Parathyroid adenoma (tissue), 2 donors: ENCODE measurements at regions not wholly inside any gene's neighbourhood (a gene's known extent, or its start where the extent isn't known, plus 50 kb on each side); places are given as distances from the start of the nearest gene placed in this dataset.

ENCODE experiments used
- H2AFZ ChIP-seq: fragments of 300-600 bp; sonication (generic); one replicate; pipeline ENCODE4 v1.7.0; 2017; ENCODE audit warnings: antibody characterized with exemption, mild to moderate bottlenecking
- H3K27ac ChIP-seq: fragments of 300-600 bp; sonication (generic); one replicate; pipeline ENCODE4 v1.7.0; 2017
- H3K27me3 ChIP-seq: fragments of 300-600 bp; sonication (generic); one replicate; pipeline ENCODE4 v1.7.0; 2017; ENCODE audit warnings: low read length; ENCODE audit not compliant: control insufficient read depth, insufficient read depth
- H3K36me3 ChIP-seq: fragments of 300-600 bp; sonication (generic); one replicate; pipeline ENCODE4 v1.7.0; 2017; ENCODE audit warnings: low read length; ENCODE audit not compliant: control insufficient read depth, insufficient read depth
- H3K4me1 ChIP-seq: fragments of 300-600 bp; sonication (generic); one replicate; pipeline ENCODE4 v1.7.0; 2017; ENCODE audit warnings: control low read depth
- H3K4me2 ChIP-seq: fragments of 300-600 bp; sonication (generic); one replicate; pipeline ENCODE4 v1.7.0; 2017; ENCODE audit warnings: low read length
- H3K4me3 ChIP-seq: fragments of 300-600 bp; sonication (generic); one replicate; pipeline ENCODE4 v1.7.0; 2017; ENCODE audit warnings: low read depth, low read length
- H3K79me2 ChIP-seq: fragments of 300-600 bp; sonication (generic); one replicate; pipeline ENCODE4 v1.7.0; 2017; ENCODE audit warnings: control low read depth
- H3K9ac ChIP-seq: fragments of 300-600 bp; sonication (generic); one replicate; pipeline ENCODE4 v1.7.0; 2017; ENCODE audit warnings: mild to moderate bottlenecking
- H3K9me3 ChIP-seq: fragments of 300-600 bp; sonication (generic); one replicate; pipeline ENCODE4 v1.7.0; 2017; ENCODE audit warnings: low read length; ENCODE audit not compliant: control insufficient read depth
- TF ChIP-seq, protein P1 (sequence below): fragments of 300-600 bp; sonication (generic); IDR thresholded peaks from one replicate; pipeline ENCODE4 v1.7.0; 2017; ENCODE audit warnings: antibody characterized with exemption, mild to moderate bottlenecking
- donor health status: primary hyperparathyroidism.

DNA sequence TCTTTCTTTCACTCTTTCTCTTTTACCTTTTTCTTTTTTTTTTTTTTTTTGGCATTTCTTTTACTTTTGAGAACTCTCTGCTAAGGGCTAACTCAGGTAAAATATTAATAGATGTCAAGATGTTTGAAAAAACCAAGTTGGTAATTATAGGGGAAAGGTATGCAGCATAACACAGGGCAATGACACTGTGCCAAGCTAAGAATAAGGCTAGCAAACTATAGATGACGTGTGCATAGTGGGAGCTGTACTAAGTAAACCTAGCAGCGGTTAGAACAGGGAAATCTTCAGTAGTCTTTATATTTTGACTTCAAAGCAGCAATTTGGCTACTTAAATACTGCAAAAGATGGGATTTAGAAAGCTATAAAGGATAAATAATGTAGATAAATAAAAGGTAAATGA, 415.4 kb upstream of the RGPD4 start:
- H3K4me3 ChIP-seq, result no peak overlapping the region

DNA sequence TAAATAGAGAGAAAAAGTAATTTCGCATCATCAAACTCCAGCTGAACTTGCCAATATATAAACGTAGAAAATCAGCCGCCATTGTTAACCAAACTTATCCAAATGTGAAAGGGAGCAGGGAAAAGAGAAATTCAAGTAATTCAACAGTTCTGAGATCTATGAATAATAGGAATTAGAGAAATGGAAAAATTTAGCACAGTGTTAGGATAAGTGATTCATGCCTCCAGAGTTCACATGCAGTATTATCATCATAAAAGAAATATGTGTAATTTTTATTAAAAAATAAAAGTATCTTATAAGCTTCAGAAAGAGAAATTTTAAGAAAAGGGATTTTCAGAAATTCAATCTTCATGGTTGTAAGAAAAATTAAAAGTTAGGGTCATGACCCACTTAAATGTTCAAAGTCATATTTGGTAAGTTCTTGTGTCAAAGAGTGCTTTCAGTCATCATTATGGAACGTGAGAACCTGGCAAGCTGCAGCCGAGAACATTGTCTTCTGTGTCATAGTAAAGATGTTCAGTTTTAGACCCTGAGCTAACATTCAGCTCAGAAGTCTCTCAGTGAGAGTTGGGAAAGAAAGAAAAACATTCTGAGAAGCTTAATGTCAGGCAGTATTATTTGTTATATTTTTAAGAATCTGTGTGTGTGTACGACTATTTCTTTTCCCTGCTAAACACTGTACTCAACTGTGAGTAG, 414.3 kb upstream of the RGPD4 start:
- no peaks in the 10 kb centered on the region for H3K4me1 ChIP-seq
- no peaks in the 10 kb centered on the region for H3K27me3 ChIP-seq
- no peak overlapping the region for H3K4me3 ChIP-seq
- no peak overlapping the region for H3K9ac ChIP-seq
- H3K27ac ChIP-seq, result no peak overlapping the region
- no peaks in the 10 kb centered on the region for H3K9me3 ChIP-seq
- H3K36me3 ChIP-seq, result no peaks in the 10 kb centered on the region
- TF ChIP-seq, protein P1, sequence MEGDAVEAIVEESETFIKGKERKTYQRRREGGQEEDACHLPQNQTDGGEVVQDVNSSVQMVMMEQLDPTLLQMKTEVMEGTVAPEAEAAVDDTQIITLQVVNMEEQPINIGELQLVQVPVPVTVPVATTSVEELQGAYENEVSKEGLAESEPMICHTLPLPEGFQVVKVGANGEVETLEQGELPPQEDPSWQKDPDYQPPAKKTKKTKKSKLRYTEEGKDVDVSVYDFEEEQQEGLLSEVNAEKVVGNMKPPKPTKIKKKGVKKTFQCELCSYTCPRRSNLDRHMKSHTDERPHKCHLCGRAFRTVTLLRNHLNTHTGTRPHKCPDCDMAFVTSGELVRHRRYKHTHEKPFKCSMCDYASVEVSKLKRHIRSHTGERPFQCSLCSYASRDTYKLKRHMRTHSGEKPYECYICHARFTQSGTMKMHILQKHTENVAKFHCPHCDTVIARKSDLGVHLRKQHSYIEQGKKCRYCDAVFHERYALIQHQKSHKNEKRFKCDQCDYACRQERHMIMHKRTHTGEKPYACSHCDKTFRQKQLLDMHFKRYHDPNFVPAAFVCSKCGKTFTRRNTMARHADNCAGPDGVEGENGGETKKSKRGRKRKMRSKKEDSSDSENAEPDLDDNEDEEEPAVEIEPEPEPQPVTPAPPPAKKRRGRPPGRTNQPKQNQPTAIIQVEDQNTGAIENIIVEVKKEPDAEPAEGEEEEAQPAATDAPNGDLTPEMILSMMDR, result no peak
- no peak overlapping the region for H2AFZ ChIP-seq
- no peak overlapping the region for H3K4me2 ChIP-seq
- H3K79me2 ChIP-seq, result no peaks in the 10 kb centered on the region

More for the DNA sequence above, 415.4 kb upstream of the RGPD4 start:
- Histone ChIP-seq H3K4me2 (no peak overlapping the region), H3K79me2 (no peaks in the 10 kb centered on the region), H3K27me3 (no peaks in the 10 kb centered on the region), H2AFZ (no peak overlapping the region), H3K27ac (no peak overlapping the region), H3K9ac (no peak overlapping the region), H3K9me3 (no peaks in the 10 kb centered on the region), H3K4me1 (no peaks in the 10 kb centered on the region), H3K36me3 (no peaks in the 10 kb centered on the region)
- TF ChIP-seq, protein P1, result no peak

DNA sequence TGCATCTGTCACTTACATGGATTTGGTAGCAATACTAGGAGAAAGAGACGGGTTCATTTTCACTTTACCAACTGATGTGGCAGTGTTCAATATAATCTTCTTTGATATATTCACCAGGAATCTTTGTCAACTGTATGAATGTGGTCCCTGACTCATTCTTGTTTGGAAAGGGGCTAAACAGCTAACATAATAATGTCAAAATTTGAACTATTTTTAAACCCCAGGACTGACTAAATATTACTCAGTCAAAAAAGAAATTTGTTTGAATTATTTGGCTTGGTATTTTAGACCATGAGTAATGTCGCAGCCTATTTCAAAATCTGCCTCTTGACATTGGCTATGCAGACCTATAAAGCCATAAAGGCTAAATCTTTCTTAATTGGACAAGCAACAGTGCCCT, 413.7 kb upstream of the RGPD4 start:
- Histone ChIP-seq H3K9me3 (no peaks in the 10 kb centered on the region), H3K27me3 (no peaks in the 10 kb centered on the region), H3K4me3 (no peak overlapping the region), H3K36me3 (no peaks in the 10 kb centered on the region), H3K27ac (no peak overlapping the region), H3K4me2 (no peak overlapping the region), H3K9ac (no peak overlapping the region), H3K4me1 (no peaks in the 10 kb centered on the region), H2AFZ (no peak overlapping the region), H3K79me2 (no peaks in the 10 kb centered on the region)
- TF ChIP-seq, protein P1, result no peak

- H3K79me2 ChIP-seq, result no peaks in the 10 kb centered on the region
- no peaks in the 10 kb centered on the region for H3K36me3 ChIP-seq
- H3K4me3 ChIP-seq, result no peak overlapping the region
- TF ChIP-seq, protein P1, result no peak
- no peak overlapping the region for H3K4me2 ChIP-seq
- H3K27ac ChIP-seq, result no peak overlapping the region
- no peak overlapping the region for H2AFZ ChIP-seq
- H3K9me3 ChIP-seq, result no peaks in the 10 kb centered on the region
- H3K9ac ChIP-seq, result no peak overlapping the region
- no peaks in the 10 kb centered on the region for H3K4me1 ChIP-seq
- no peaks in the 10 kb centered on the region for H3K27me3 ChIP-seq
Observed at GRCh38 chr2:107414376-107414775, 412.3 kb upstream of the RGPD4 start.

DNA sequence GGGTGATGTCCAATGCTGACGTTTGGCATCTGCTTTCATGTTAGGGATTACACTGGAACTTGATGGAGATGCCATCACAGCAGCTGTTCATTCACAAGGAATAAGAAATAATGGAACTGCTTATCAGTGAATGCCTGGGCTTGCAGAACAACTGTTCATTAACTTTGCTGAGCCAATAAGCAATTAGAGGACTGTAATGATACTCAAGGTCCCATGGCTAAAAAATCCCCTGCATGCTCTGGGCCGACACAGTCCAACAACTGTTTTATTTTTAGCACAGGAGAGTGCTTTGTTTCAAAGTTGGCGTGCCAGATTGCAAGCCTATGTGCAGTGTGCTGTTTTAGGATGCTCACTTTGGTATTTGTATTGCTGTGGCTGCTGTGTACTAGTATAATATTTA, 408.0 kb upstream of the RGPD4 start:
- Histone ChIP-seq H3K27ac (no peak overlapping the region), H2AFZ (no peak overlapping the region), H3K27me3 (no peaks in the 10 kb centered on the region), H3K4me1 (no peaks in the 10 kb centered on the region), H3K79me2 (no peaks in the 10 kb centered on the region), H3K4me2 (no peak overlapping the region), H3K9me3 (no peaks in the 10 kb centered on the region), H3K9ac (no peak overlapping the region), H3K36me3 (no peaks in the 10 kb centered on the region), H3K4me3 (no peak overlapping the region)
- TF ChIP-seq, protein P1, result no peak
